ENCODE measurements at regions not wholly inside any gene's neighbourhood (a gene's known extent, or its start where the extent isn't known, plus 50 kb on each side); places are given as distances from the start of the nearest gene placed in this dataset.
A peak's percentile ranks its signal among the peaks of the same experiment; 100 is the strongest.

- POLR2A ChIA-PET: no interaction called here
- H3K36me3 ChIP-seq (ENCODE audit: control insufficient read depth, insufficient read depth, low read length): no peaks in the 10 kb centered on the region
- CTCF ChIA-PET: no interaction called here
- no peak overlapping the region for H3K4me3 ChIP-seq (ENCODE audit: low read depth in 2 of 2, low read length in 2 of 2)
- intact Hi-C loops (cut with micrococcal nuclease; ENCODE audit: unreplicated experiment): loop anchor here (5.0 kb wide), 1 partner anchor 709 kb away; no protein-coding TSS in a partner anchor
- H3K9me3 ChIP-seq (ENCODE audit: control insufficient read depth, insufficient read depth, low read depth, low read length): no peaks in the 10 kb centered on the region
- H3K27me3 ChIP-seq (ENCODE audit: control insufficient read depth, insufficient read depth, low read length): no peaks in the 10 kb centered on the region
- TF ChIP-seq CTCF (IDR thresholded peaks at IDR 0.05) (peak; percentile 68; the same call in 1 of the 2 replicates), TCF7L2 (IDR thresholded peaks at IDR 0.05; ENCODE audit: low read depth, low read length) (no peak), SIN3A (IDR thresholded peaks at IDR 0.05; ENCODE audit: borderline replicate concordance, insufficient read depth, low read depth, low read length) (no peak), POLR2AphosphoS5 (IDR thresholded peaks at IDR 0.05; ENCODE audit: low read depth, low read length) (no peak), REST (IDR thresholded peaks at IDR 0.05; ENCODE audit: insufficient read depth in 1 of 2, low read depth in 2 of 2, low read length in 1 of 2) (no peak)
- ATAC-seq (no peak), DNase-seq (ENCODE audit: low read depth, low spot score) (no peak)
- no peak overlapping the region for H3K27ac ChIP-seq (ENCODE audit: low read length)
- no peaks in the 10 kb centered on the region for H3K4me1 ChIP-seq (ENCODE audit: control insufficient read depth, insufficient read depth, low read length)
- in situ Hi-C loops (cut with HindIII; ENCODE audit: low pct_unique_long_range_greater_than_20kb, low sequenced_read_pairs): no loop called here
- BruUV-seq (replicated peaks): no TSS peak
Measured at GRCh38 chr11:29432719-29433325, 584.0 kb downstream of the KCNA4 start.

GRCh38 chr11:29405305-29405704 lies 611.5 kb downstream of the KCNA4 start:
- H3K27ac ChIP-seq (ENCODE audit: low read length): no peak overlapping the region
- in situ Hi-C loops (cut with HindIII; ENCODE audit: low pct_unique_long_range_greater_than_20kb, low sequenced_read_pairs) (no loop called here), intact Hi-C loops (cut with micrococcal nuclease; ENCODE audit: unreplicated experiment) (no loop called here)
- H3K4me1 ChIP-seq (ENCODE audit: control insufficient read depth, insufficient read depth, low read length): no peaks in the 10 kb centered on the region
- no peak overlapping the region for H3K4me3 ChIP-seq (ENCODE audit: low read depth in 2 of 2, low read length in 2 of 2)
- DNase-seq (ENCODE audit: low read depth, low spot score) (no peak), ATAC-seq (no peak)
- no peaks in the 10 kb centered on the region for H3K36me3 ChIP-seq (ENCODE audit: control insufficient read depth, insufficient read depth, low read length)
- TF ChIP-seq TCF7L2 (IDR thresholded peaks at IDR 0.05; ENCODE audit: low read depth, low read length) (no peak), CTCF (IDR thresholded peaks at IDR 0.05) (no peak), POLR2AphosphoS5 (IDR thresholded peaks at IDR 0.05; ENCODE audit: low read depth, low read length) (no peak), REST (IDR thresholded peaks at IDR 0.05; ENCODE audit: insufficient read depth in 1 of 2, low read depth in 2 of 2, low read length in 1 of 2) (no peak), SIN3A (IDR thresholded peaks at IDR 0.05; ENCODE audit: borderline replicate concordance, insufficient read depth, low read depth, low read length) (no peak)
- H3K9me3 ChIP-seq (ENCODE audit: control insufficient read depth, insufficient read depth, low read depth, low read length): no peaks in the 10 kb centered on the region
- CTCF ChIA-PET: no interaction called here
- H3K27me3 ChIP-seq (ENCODE audit: control insufficient read depth, insufficient read depth, low read length): no peaks in the 10 kb centered on the region
- POLR2A ChIA-PET: no interaction called here
- no TSS peak for BruUV-seq (replicated peaks)
